Psoas muscle (tissue), 7 donors: ENCODE measurements at regions not wholly inside any gene's neighbourhood (a gene's known extent, or its start where the extent isn't known, plus 50 kb on each side); places are given as distances from the start of the nearest gene placed in this dataset.
A peak's percentile ranks its signal among the peaks of the same experiment; 100 is the strongest.

Source experiments
- ATAC-seq, 4 donors: fragments of 200-7000 bp; cut with Tn5 transposase; one replicate each; pipeline ENCODE4 v1.9.1; 2020; ENCODE audit warnings: moderate library complexity in 3 of 4, mild to moderate bottlenecking in 2 of 4
- DNase-seq, 2 donors: peaks; one replicate each; pipeline ENCODE4 v3.0.0-alpha.2; 2020
- H3K27ac ChIP-seq: fragments of 200-600 bp; one replicate; pipeline ENCODE4 v1.8.0; 2022
- H3K27me3 ChIP-seq, 3 donors: fragments of 200-600 bp in 1 of 3; one replicate each; pipeline versions ENCODE4 v1.6.1 to v1.8.0; 2013 to 2022; ENCODE audit warnings: low read length in 2 of 3, mild to moderate bottlenecking in 2 of 3, moderate library complexity in 1 of 3; ENCODE audit not compliant: insufficient read depth in 3 of 3
- H3K36me3 ChIP-seq, 2 donors: fragments of 200-600 bp in 1 of 2; one replicate each; pipeline versions ENCODE4 v1.6.1 to v1.8.0; 2013 to 2022; ENCODE audit warnings: low read depth in 1 of 2, mild to moderate bottlenecking in 1 of 2, moderate library complexity in 1 of 2; ENCODE audit not compliant: insufficient read depth in 1 of 2
- H3K4me1 ChIP-seq: fragments of 200-600 bp; one replicate; pipeline ENCODE4 v1.8.0; 2022
- H3K4me3 ChIP-seq: fragments of 200-600 bp; one replicate; pipeline ENCODE4 v1.8.0; 2022; ENCODE audit warnings: mild to moderate bottlenecking
- H3K9me3 ChIP-seq: fragments of 200-600 bp; one replicate; pipeline ENCODE4 v1.8.0; 2022
- WGBS, 3 donors: extraction: QIAGEN DNeasy Blood & Tissue Kit; methylation state at CpG; one replicate each; pipeline versions ENCODE4 v1.1.6 to v1.1.7; 2013; 5-methylcytosine and 5-hydroxymethylcytosine counted together
- intact Hi-C, 2 donors: fragments of 100-400 bp; cut with DNase I; formaldehyde crosslinking; loops; one replicate each; pipeline versions ENCODE4 v1.11.0 to v1.14.2; 2022
- TF ChIP-seq, protein P1 (sequence below): fragments of 200-600 bp; IDR thresholded peaks from one replicate; pipeline ENCODE4 v1.8.0; 2022; ENCODE audit warnings: antibody characterized with exemption
- donor health status: healthy with polysubstance abuse.
- donor health status: DM: no; HTN: no; CAD: no; lungs with moderate emphysema.
- donor health status: Bipolar disorder and iron deficiency.
- donor health status: healthy.
- donor health status: DM: yes; HTN: yes; CAD: no.
- donor health status: DM: no; HTN: no; CAD: no.
- donor health status: DM: yes; HTN: yes; CAD: no.

- WGBS, 3 donors = 51 to 73% (median 58%) methylated on average over 4 of the region's 4 CpGs
- DNase-seq (no peak), ATAC-seq (no peak)
- Histone ChIP-seq H3K9me3 (no peaks in the 10 kb centered on the region), H3K27me3 (no peaks in the 10 kb centered on the region), H3K36me3 (no peaks in the 10 kb centered on the region), H3K4me1 (peaks cover 9% of the 10 kb centered on the region), H3K4me3 (no peak overlapping the region), H3K27ac (no peak overlapping the region)
- TF ChIP-seq, protein P1, sequence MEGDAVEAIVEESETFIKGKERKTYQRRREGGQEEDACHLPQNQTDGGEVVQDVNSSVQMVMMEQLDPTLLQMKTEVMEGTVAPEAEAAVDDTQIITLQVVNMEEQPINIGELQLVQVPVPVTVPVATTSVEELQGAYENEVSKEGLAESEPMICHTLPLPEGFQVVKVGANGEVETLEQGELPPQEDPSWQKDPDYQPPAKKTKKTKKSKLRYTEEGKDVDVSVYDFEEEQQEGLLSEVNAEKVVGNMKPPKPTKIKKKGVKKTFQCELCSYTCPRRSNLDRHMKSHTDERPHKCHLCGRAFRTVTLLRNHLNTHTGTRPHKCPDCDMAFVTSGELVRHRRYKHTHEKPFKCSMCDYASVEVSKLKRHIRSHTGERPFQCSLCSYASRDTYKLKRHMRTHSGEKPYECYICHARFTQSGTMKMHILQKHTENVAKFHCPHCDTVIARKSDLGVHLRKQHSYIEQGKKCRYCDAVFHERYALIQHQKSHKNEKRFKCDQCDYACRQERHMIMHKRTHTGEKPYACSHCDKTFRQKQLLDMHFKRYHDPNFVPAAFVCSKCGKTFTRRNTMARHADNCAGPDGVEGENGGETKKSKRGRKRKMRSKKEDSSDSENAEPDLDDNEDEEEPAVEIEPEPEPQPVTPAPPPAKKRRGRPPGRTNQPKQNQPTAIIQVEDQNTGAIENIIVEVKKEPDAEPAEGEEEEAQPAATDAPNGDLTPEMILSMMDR = no peak
- intact Hi-C loops = no loop called here
Observed at GRCh38 chr2:196234672-196235071, 63.3 kb upstream of the STK17B start.

DNA sequence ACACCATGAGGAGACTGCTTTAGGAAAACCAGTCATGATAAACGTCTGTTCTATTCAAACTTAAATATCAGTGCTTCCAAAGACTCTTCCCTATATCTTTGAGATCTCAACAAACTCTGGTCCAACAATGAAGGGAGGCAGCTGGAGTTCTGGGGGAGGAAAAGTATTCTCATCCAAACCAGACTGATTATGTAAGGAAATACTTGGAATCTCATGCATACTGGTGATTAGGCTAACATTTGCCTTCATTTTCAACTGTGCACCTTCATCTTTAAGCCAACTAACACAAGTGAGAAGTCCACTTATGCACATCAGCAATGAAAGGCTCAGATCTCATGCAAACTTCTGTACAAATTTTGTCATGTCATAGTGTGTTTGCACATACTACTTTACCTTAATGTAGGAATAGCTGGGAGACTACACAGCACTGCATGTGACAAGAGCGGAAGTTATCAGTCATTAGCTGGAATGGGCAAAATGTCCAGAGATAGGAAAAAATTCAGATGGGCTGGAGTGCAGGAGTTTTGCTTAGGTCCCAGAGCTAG, 67.5 kb upstream of the STK17B start:
- Histone ChIP-seq H3K4me3 (no peak overlapping the region), H3K27ac (no peak overlapping the region), H3K27me3 (no peaks in the 10 kb centered on the region), H3K4me1 (no peaks in the 10 kb centered on the region), H3K36me3 (no peaks in the 10 kb centered on the region), H3K9me3 (no peaks in the 10 kb centered on the region)
- no peak for ATAC-seq
- WGBS, 3 donors = 68 to 75% (median 73%) methylated on average over 2 of the region's 2 CpGs
- TF ChIP-seq, protein P1 = no peak
- DNase-seq = no peak
- intact Hi-C loops = no loop called here

GRCh38 chr2:196239622-196240587, 68.5 kb upstream of the STK17B start:
- Histone ChIP-seq H3K9me3 (no peaks in the 10 kb centered on the region), H3K27me3 (no peaks in the 10 kb centered on the region), H3K4me1 (no peaks in the 10 kb centered on the region), H3K27ac (peak overlapping the region; percentile 24), H3K36me3 (no peaks in the 10 kb centered on the region), H3K4me3 (no peak overlapping the region)
- TF ChIP-seq, protein P1 = no peak
- peak in 3 of 4 donors; percentile 43 to 60 (median 51) for ATAC-seq
- intact Hi-C loops = no loop called here
- WGBS, 3 donors = 68 to 74% (median 71%) methylated on average over 10 of the region's 10 CpGs
- DNase-seq = peak; percentile 50 to 73

- H3K27ac ChIP-seq = no peak overlapping the region
- no peaks in the 10 kb centered on the region for H3K9me3 ChIP-seq
- 86 to 94% (median 91%) methylated on average over 3 of the region's 3 CpGs for WGBS, 3 donors
- DNase-seq = no peak
- no peaks in the 10 kb centered on the region for H3K36me3 ChIP-seq
- no peaks in the 10 kb centered on the region for H3K4me1 ChIP-seq
- intact Hi-C loops = no loop called here
- H3K4me3 ChIP-seq = no peak overlapping the region
- no peak for ATAC-seq
- H3K27me3 ChIP-seq = no peaks in the 10 kb centered on the region
- TF ChIP-seq, protein P1 = no peak
Observed at GRCh38 chr2:196241175-196241574, 69.8 kb upstream of the STK17B start.
